H9 (cell line): ENCODE measurements at regions not wholly inside any gene's neighbourhood (a gene's known extent, or its start where the extent isn't known, plus 50 kb on each side); places are given as distances from the start of the nearest gene placed in this dataset.

Source experiments
- DNase-seq: peaks from one replicate; pipeline ENCODE4 v3.0.0-alpha.2; 2017
- H2AFZ ChIP-seq: one replicate; pipeline ENCODE4 v1.6.1; 2013; ENCODE audit warnings: mild to moderate bottlenecking, low read length, control low read depth, moderate library complexity
- H2AK5ac ChIP-seq: 2 replicates; pipeline ENCODE4 v1.6.1; 2013; ENCODE audit warnings: low read length, control low read depth, mixed read lengths; ENCODE audit not compliant: insufficient read length
- H2BK120ac ChIP-seq: one replicate; pipeline ENCODE4 v1.6.1; 2013; ENCODE audit warnings: low read depth, mild to moderate bottlenecking, low read length, control low read depth, inconsistent platforms; ENCODE audit not compliant: poor library complexity, severe bottlenecking
- H2BK12ac ChIP-seq: 2 replicates; pipeline ENCODE4 v1.6.1; 2013; ENCODE audit warnings: low read length, control low read depth, mixed read lengths, low read depth; ENCODE audit not compliant: insufficient read length
- H2BK15ac ChIP-seq: 2 replicates; pipeline ENCODE4 v1.6.1; 2013; ENCODE audit warnings: low read depth, low read length, control low read depth
- H2BK20ac ChIP-seq: one replicate; pipeline ENCODE4 v1.6.1; 2013; ENCODE audit warnings: low read depth, mild to moderate bottlenecking, low read length, control low read depth, inconsistent platforms; ENCODE audit not compliant: poor library complexity, severe bottlenecking
- H2BK5ac ChIP-seq: 2 replicates; pipeline ENCODE4 v1.6.1; 2013; ENCODE audit warnings: low read length, control low read depth, mixed read lengths; ENCODE audit not compliant: insufficient read length
- H3K14ac ChIP-seq: 2 replicates; pipeline ENCODE4 v1.6.1; 2013; ENCODE audit warnings: low read length, control low read depth; ENCODE audit not compliant: insufficient read depth
- H3K18ac ChIP-seq: 2 replicates; pipeline ENCODE4 v1.6.1; 2013; ENCODE audit warnings: low read depth, mild to moderate bottlenecking, mixed read lengths, low read length, control low read depth; ENCODE audit not compliant: insufficient read length
- H3K23ac ChIP-seq: 2 replicates; pipeline ENCODE4 v1.6.1; 2013; ENCODE audit warnings: low read length, control low read depth, mixed read lengths, low read depth; ENCODE audit not compliant: insufficient read length
- H3K23me2 ChIP-seq: 2 replicates; pipeline ENCODE4 v1.6.1; 2013; ENCODE audit warnings: low read depth, mild to moderate bottlenecking, mixed read lengths, low read length, control low read depth; ENCODE audit not compliant: insufficient read length, poor library complexity, severe bottlenecking
- H3K27ac ChIP-seq: 2 replicates; pipeline ENCODE4 v1.5.1; 2013; ENCODE audit warnings: low read length, control low read depth, mixed read lengths, low read depth; ENCODE audit not compliant: insufficient read length
- H3K27me3 ChIP-seq: 2 replicates; pipeline ENCODE4 v1.6.1; 2013; ENCODE audit warnings: low read length, control low read depth, inconsistent platforms; ENCODE audit not compliant: insufficient read depth
- H3K4ac ChIP-seq: 2 replicates; pipeline ENCODE4 v1.6.1; 2013; ENCODE audit warnings: low read depth, mild to moderate bottlenecking, control low read depth, inconsistent platforms, low read length, moderate library complexity
- H3K4me1 ChIP-seq: 2 replicates; pipeline ENCODE4 v1.6.1; 2013; ENCODE audit warnings: low read length, control low read depth, inconsistent platforms; ENCODE audit not compliant: insufficient read depth
- H3K4me2 ChIP-seq: 2 replicates; pipeline ENCODE4 v1.6.1; 2013; ENCODE audit warnings: low read length, control low read depth, mixed read lengths; ENCODE audit not compliant: insufficient read length, insufficient read depth
- H3K56ac ChIP-seq: 2 replicates; pipeline ENCODE4 v1.6.1; 2013; ENCODE audit warnings: low read depth, mild to moderate bottlenecking, mixed read lengths, low read length, control low read depth; ENCODE audit not compliant: insufficient read length
- H3K79me1 ChIP-seq: 2 replicates; pipeline ENCODE4 v1.6.1; 2013; ENCODE audit warnings: low read depth, mild to moderate bottlenecking, moderate library complexity, low read length, control low read depth, inconsistent platforms; ENCODE audit not compliant: insufficient read depth, poor library complexity, severe bottlenecking
- H3K79me2 ChIP-seq: 2 replicates; pipeline ENCODE4 v1.6.1; 2013; ENCODE audit warnings: low read length, control low read depth, inconsistent platforms; ENCODE audit not compliant: insufficient read depth
- H3K9ac ChIP-seq: 2 replicates; pipeline ENCODE4 v1.6.1; 2013; ENCODE audit warnings: low read length, control low read depth, mixed read lengths; ENCODE audit not compliant: insufficient read length; ENCODE audit errors: extremely low read depth
- H3K9me3 ChIP-seq: one replicate; pipeline ENCODE4 v1.6.1; 2013; ENCODE audit warnings: low read depth, low read length, inconsistent platforms; ENCODE audit not compliant: control insufficient read depth
- H3T11ph ChIP-seq: one replicate; pipeline ENCODE4 v1.6.1; 2013; ENCODE audit warnings: mild to moderate bottlenecking, low read length, control low read depth, inconsistent platforms
- H4K20me1 ChIP-seq: one replicate; pipeline ENCODE4 v1.6.1; 2013; ENCODE audit not compliant: control insufficient read depth, insufficient read length, insufficient read depth
- H4K5ac ChIP-seq: 2 replicates; pipeline ENCODE4 v1.6.1; 2013; ENCODE audit warnings: low read depth, mild to moderate bottlenecking, mixed read lengths, low read length, control low read depth; ENCODE audit not compliant: insufficient read length
- H4K8ac ChIP-seq: replicated peaks from 2 replicates; pipeline ENCODE4 v1.6.1; 2013; ENCODE audit warnings: low read length, control low read depth, mixed read lengths, low read depth; ENCODE audit not compliant: insufficient read length
- H4K91ac ChIP-seq: 2 replicates; pipeline ENCODE4 v1.6.1; 2013; ENCODE audit warnings: low read depth, mild to moderate bottlenecking, moderate library complexity, mixed read lengths, low read length, control low read depth; ENCODE audit not compliant: insufficient read length
- H3K27ac Mint-ChIP-seq, 3 experiments: 2 replicates in 2 of 3; 3 replicates in 1 of 3; pipeline ENCODE4 v1.8.0; 2020 to 2021; ENCODE audit warnings: mixed read lengths in 3 of 3, mild to moderate bottlenecking in 1 of 3, moderate library complexity in 1 of 3
- H3K27me3 Mint-ChIP-seq: 2 replicates; pipeline ENCODE4 v1.8.0; 2021; ENCODE audit warnings: low read depth, mild to moderate bottlenecking, moderate library complexity, mixed read lengths
- H3K36me3 Mint-ChIP-seq, 3 experiments: 2 replicates in 2 of 3; 3 replicates in 1 of 3; pipeline ENCODE4 v1.8.0; 2020 to 2021; ENCODE audit warnings: low read depth in 3 of 3, mixed read lengths in 3 of 3; ENCODE audit not compliant: insufficient read depth in 1 of 3
- H3K4me1 Mint-ChIP-seq, 2 experiments: 2 replicates each; pipeline ENCODE4 v1.8.0; 2020; ENCODE audit warnings: mixed read lengths in 2 of 2
- H3K4me3 Mint-ChIP-seq, 2 experiments: 2 replicates in 1 of 2; 3 replicates in 1 of 2; pipeline ENCODE4 v1.8.0; 2020 to 2021; ENCODE audit warnings: mild to moderate bottlenecking in 2 of 2, mixed read lengths in 2 of 2, moderate library complexity in 1 of 2
- H3K9me3 Mint-ChIP-seq, 2 experiments: 2 replicates in 1 of 2; 3 replicates in 1 of 2; pipeline ENCODE4 v1.8.0; 2020; ENCODE audit warnings: mild to moderate bottlenecking in 2 of 2, mixed read lengths in 2 of 2, moderate library complexity in 1 of 2
- WGBS: extraction: QIAGEN DNeasy Blood & Tissue Kit; methylation state at CpG from one replicate; pipeline ENCODE4 v1.1.7; 2013; ENCODE audit warnings: missing lambda C conversion rate, low lambda C conversion rate, mixed read lengths; ENCODE audit not compliant: insufficient read length; ENCODE audit errors: extremely low coverage; 5-methylcytosine and 5-hydroxymethylcytosine counted together
- TF ChIP-seq, protein P1 (sequence below): fragments of 200-600 bp; sonication (generic); conservative IDR thresholded peaks from 3 replicates; pipeline ENCODE4 v1.8.0; 2021; ENCODE audit warnings: antibody characterized with exemption, mild to moderate bottlenecking

DNA sequence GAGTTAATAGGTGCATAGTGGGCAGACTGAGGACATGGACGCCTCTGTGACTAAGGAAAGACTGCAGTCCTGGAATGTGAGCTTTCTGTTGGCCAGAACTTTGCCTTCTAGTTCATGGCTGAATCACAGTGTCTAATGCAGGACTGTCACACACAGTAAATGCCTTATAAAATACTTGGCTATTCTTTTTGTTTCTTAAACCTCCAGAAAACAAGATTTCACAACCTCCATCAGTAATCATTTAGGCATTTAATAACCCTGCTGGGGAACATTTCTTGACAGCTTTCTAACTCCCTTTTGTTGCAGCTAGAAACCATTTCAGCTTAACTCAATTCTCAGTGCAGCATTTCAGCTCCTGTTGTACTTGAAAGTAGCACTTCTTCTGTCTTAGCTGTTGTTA is 335.8 kb upstream of the DDI1 start:
- DNase-seq: no peak
- H3K4me1 ChIP-seq: peaks cover 2% of the 10 kb centered on the region; the same call in 1 of the 2 replicates
- H3K23ac ChIP-seq: no peak overlapping the region
- H3K14ac ChIP-seq: no peak overlapping the region
- H2AK5ac ChIP-seq: no peak overlapping the region
- H2BK5ac ChIP-seq: no peak overlapping the region
- H4K91ac ChIP-seq: no peak overlapping the region
- H3T11ph ChIP-seq: no peak overlapping the region
- H3K79me1 ChIP-seq: no peaks in the 10 kb centered on the region
- no peaks in the 10 kb centered on the region for H3K79me2 ChIP-seq
- H3K9ac ChIP-seq: no peak overlapping the region
- no CpG with 5 or more reads among the region's 1 CpG for WGBS
- Mint-ChIP-seq H3K9me3 (no peaks in the 10 kb centered on the region), H3K36me3 (no peaks in the 10 kb centered on the region), H3K4me1 (no peaks in the 10 kb centered on the region; a peak in 2 of 4 replicates), H3K27me3 (no peaks in the 10 kb centered on the region), H3K27ac (no peak overlapping the region), H3K4me3 (no peak overlapping the region)
- no peaks in the 10 kb centered on the region for H3K27me3 ChIP-seq
- H3K27ac ChIP-seq: no peak overlapping the region
- no peak overlapping the region for H3K4ac ChIP-seq
- H2BK12ac ChIP-seq: no peak overlapping the region
- no peaks in the 10 kb centered on the region for H3K23me2 ChIP-seq
- TF ChIP-seq, protein P1, sequence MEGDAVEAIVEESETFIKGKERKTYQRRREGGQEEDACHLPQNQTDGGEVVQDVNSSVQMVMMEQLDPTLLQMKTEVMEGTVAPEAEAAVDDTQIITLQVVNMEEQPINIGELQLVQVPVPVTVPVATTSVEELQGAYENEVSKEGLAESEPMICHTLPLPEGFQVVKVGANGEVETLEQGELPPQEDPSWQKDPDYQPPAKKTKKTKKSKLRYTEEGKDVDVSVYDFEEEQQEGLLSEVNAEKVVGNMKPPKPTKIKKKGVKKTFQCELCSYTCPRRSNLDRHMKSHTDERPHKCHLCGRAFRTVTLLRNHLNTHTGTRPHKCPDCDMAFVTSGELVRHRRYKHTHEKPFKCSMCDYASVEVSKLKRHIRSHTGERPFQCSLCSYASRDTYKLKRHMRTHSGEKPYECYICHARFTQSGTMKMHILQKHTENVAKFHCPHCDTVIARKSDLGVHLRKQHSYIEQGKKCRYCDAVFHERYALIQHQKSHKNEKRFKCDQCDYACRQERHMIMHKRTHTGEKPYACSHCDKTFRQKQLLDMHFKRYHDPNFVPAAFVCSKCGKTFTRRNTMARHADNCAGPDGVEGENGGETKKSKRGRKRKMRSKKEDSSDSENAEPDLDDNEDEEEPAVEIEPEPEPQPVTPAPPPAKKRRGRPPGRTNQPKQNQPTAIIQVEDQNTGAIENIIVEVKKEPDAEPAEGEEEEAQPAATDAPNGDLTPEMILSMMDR: no peak
- no peak overlapping the region for H2BK15ac ChIP-seq
- no peak overlapping the region for H2AFZ ChIP-seq
- no peak overlapping the region for H4K5ac ChIP-seq
- no peaks in the 10 kb centered on the region for H3K9me3 ChIP-seq
- no peak overlapping the region for H3K56ac ChIP-seq
- H4K8ac ChIP-seq: no peak overlapping the region
- no peak overlapping the region for H2BK120ac ChIP-seq
- H3K18ac ChIP-seq: no peak overlapping the region
- no peaks in the 10 kb centered on the region for H4K20me1 ChIP-seq
- H3K4me2 ChIP-seq: no peak overlapping the region
- no peak overlapping the region for H2BK20ac ChIP-seq
